Esophagus squamous epithelium (tissue), 5 donors: ENCODE measurements at regions not wholly inside any gene's neighbourhood (a gene's known extent, or its start where the extent isn't known, plus 50 kb on each side); places are given as distances from the start of the nearest gene placed in this dataset.

ENCODE experiments used
- DNase-seq: peaks from one replicate; lab custom pipeline; 2025; lab: John Stamatoyannopoulos, UW
- H3K27ac ChIP-seq, 4 donors: fragments of 200-600 bp; sonication (generic); one replicate each; pipeline ENCODE4 v1.5.1; 2016 to 2019; ENCODE audit warnings: mild to moderate bottlenecking in 1 of 4
- H3K27me3 ChIP-seq, 4 donors: fragments of 200-600 bp; sonication (generic); 1 replicate in 3 of 4; 2 replicates in 1 of 4; pipeline versions ENCODE4 v1.5.1 to v1.6.0; 2017 to 2021; ENCODE audit warnings: antibody characterized with exemption in 1 of 4
- H3K36me3 ChIP-seq, 3 donors: fragments of 200-600 bp; sonication (generic); one replicate each; pipeline ENCODE4 v1.5.1; 2016 to 2019
- H3K4me1 ChIP-seq, 3 donors: fragments of 200-600 bp; sonication (generic); one replicate each; pipeline ENCODE4 v1.5.1; 2017 to 2019
- H3K4me3 ChIP-seq, 4 donors: fragments of 200-600 bp; sonication (generic); 1 replicate in 3 of 4; 2 replicates in 1 of 4; pipeline ENCODE4 v1.5.1; 2016 to 2019; ENCODE audit warnings: mild to moderate bottlenecking in 2 of 4, moderate library complexity in 1 of 4
- H3K9me3 ChIP-seq, 3 donors: fragments of 200-600 bp; sonication (generic); one replicate each; pipeline ENCODE4 v1.5.1; 2016 to 2019
- CTCF ChIP-seq, 6 experiments: fragments of 450-650 bp in 4 of 6; fragments of 200-600 bp in 2 of 6; sonication (generic) in 2 of 6; IDR thresholded peaks; one replicate each; pipeline ENCODE4 v1.5.1; 2016 to 2019; ENCODE audit warnings: antibody characterized with exemption in 6 of 6, mild to moderate bottlenecking in 4 of 6, moderate library complexity in 4 of 6
- POLR2A ChIP-seq, 4 donors: fragments of 450-650 bp; IDR thresholded peaks; one replicate each; pipeline ENCODE4 v1.6.1; 2017; ENCODE audit warnings: antibody characterized with exemption in 4 of 4, mild to moderate bottlenecking in 4 of 4, moderate library complexity in 3 of 4
- WGBS, 2 donors: methylation state at CpG; one replicate each; pipeline ENCODE4 v1.1.5; 2018; 5-methylcytosine and 5-hydroxymethylcytosine counted together
- intact Hi-C: fragments of 100-400 bp; cut with DNase I; formaldehyde crosslinking; loops from one replicate; pipeline ENCODE4 v1.15.0; 2022
- donor health status: DM: yes; HTN: yes; CAD: no.

DNA sequence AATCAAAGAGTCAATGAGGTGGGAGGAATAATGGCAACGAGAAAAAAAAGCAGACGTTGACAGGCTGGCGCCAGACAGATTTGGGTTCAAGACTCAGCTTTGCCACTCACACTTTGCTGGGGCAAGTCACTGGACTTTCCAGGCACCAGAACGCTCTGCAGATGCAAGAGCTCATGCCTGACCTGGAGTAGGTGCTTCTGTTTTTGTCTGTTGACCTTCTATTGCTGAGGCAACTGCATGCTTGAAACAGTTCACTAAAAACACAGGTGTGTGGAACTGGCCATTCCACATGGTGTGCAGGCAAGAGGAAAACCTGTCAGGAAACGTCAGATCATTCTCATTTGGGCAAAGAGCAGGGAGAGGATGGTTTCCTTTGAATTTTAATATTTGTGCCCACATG, 161.2 kb upstream of the SMIM23 start:
- Histone ChIP-seq H3K27me3 (peaks cover 0 to 62% (median 0%) of the 10 kb centered on the region in 4 donors), H3K9me3 (no peaks in the 10 kb centered on the region), H3K4me1 (peaks cover 0 to 3% (median 0%) of the 10 kb centered on the region in 3 donors), H3K4me3 (no peak overlapping the region), H3K27ac (no peak overlapping the region), H3K36me3 (no peaks in the 10 kb centered on the region)
- no peak for DNase-seq
- intact Hi-C loops, result no loop called here
- TF ChIP-seq CTCF (IDR thresholded peaks at IDR 0.05), result no peak
- no peak for TF ChIP-seq POLR2A (IDR thresholded peaks at IDR 0.05)
- 24 to 31% methylated on average over 5 of the region's 5 CpGs for WGBS, 2 donors

GRCh38 chr5:171625646-171626045, 160.0 kb upstream of the SMIM23 start:
- WGBS, 2 donors, result 81 to 87% methylated on average over 9 to 10 of the region's 10 CpGs
- DNase-seq, result no peak

DNA sequence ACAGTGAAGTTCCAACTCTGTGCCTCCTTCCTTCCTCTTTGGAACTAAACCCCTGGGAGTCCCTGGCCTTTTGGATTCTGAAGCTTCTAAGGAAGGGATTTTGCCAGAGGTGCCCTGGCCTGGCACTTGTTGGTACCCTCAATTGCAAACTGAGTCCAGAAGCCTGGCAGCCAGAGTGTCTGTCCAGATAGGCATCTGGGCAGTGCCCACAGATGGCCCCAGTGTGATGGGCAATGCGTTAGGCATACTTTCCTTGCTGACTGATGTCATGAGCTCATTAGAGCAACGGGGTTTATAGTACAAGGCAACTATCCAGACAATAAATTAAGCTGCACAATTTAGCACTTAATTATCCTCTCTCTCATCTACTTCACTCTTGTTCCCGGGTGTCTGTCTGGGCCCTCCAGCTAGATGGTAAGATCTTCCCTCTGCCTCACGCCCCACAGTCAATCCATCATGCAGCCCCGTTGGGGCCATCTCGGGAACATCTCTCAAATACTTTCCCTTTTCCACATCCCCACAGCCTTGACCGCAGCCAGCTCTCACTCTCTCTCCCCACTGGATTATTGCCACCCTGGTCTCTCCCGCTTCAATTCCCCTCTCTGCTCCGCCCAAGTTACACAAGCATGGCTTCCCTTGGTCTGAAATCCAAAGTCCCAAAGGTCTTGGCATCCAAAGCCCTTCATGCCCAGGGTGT, 157.5 kb upstream of the SMIM23 start:
- Histone ChIP-seq H3K9me3 (no peaks in the 10 kb centered on the region), H3K36me3 (no peaks in the 10 kb centered on the region), H3K4me3 (no peak overlapping the region), H3K27ac (no peak overlapping the region), H3K27me3 (peaks cover 0 to 82% (median 0%) of the 10 kb centered on the region in 4 donors), H3K4me1 (peaks cover 0 to 13% (median 3%) of the 10 kb centered on the region in 3 donors)
- no peak for DNase-seq
- TF ChIP-seq CTCF (IDR thresholded peaks at IDR 0.05) (no peak), POLR2A (IDR thresholded peaks at IDR 0.05) (no peak)
- intact Hi-C loops, result no loop called here
- WGBS, 2 donors, result 35 to 68% methylated on average over 7 to 9 of the region's 9 CpGs

More at GRCh38 chr5:171625646-171626045, 160.0 kb upstream of the SMIM23 start:
- Histone ChIP-seq H3K36me3 (no peaks in the 10 kb centered on the region), H3K4me1 (peaks cover 0 to 13% (median 3%) of the 10 kb centered on the region in 3 donors), H3K9me3 (no peaks in the 10 kb centered on the region), H3K27ac (no peak overlapping the region), H3K27me3 (peaks cover 0 to 64% (median 0%) of the 10 kb centered on the region in 4 donors), H3K4me3 (no peak overlapping the region)
- intact Hi-C loops, result no loop called here
- TF ChIP-seq CTCF (IDR thresholded peaks at IDR 0.05) (no peak), POLR2A (IDR thresholded peaks at IDR 0.05) (no peak)

DNA sequence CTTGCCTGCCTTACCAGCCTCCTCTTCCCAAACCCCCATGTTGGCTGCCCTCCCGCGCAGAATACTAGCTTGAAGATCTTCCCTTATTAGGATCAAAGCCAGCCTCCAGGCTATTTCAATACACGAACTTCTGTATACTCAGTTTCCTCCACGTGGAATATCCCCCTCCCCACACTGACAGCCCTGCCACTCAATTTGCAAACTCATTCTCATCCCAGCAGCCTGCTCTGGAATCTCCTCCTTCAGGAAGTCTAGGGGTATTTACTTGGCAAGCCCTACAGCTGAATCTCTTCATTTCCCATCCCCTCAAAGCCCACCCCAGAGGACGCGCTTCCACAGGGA, 157.0 kb upstream of the SMIM23 start:
- Histone ChIP-seq H3K36me3 (no peaks in the 10 kb centered on the region), H3K4me1 (peaks cover 0 to 13% (median 3%) of the 10 kb centered on the region in 3 donors), H3K4me3 (no peak overlapping the region), H3K27me3 (peaks cover 0 to 85% (median 0%) of the 10 kb centered on the region in 4 donors), H3K27ac (no peak overlapping the region), H3K9me3 (no peaks in the 10 kb centered on the region)
- TF ChIP-seq CTCF (IDR thresholded peaks at IDR 0.05) (no peak), POLR2A (IDR thresholded peaks at IDR 0.05) (no peak)
- intact Hi-C loops, result no loop called here
- 44 to 51% methylated on average over 6 of the region's 6 CpGs for WGBS, 2 donors
- no peak for DNase-seq

- Histone ChIP-seq H3K36me3 (no peaks in the 10 kb centered on the region), H3K4me1 (peaks cover 0 to 13% (median 3%) of the 10 kb centered on the region in 3 donors), H3K9me3 (no peaks in the 10 kb centered on the region), H3K4me3 (no peak overlapping the region), H3K27me3 (peaks cover 0 to 86% (median 0%) of the 10 kb centered on the region in 4 donors), H3K27ac (no peak overlapping the region)
- intact Hi-C loops, result no loop called here
- DNase-seq, result no peak
- TF ChIP-seq CTCF (IDR thresholded peaks at IDR 0.05), result no peak
- no peak for TF ChIP-seq POLR2A (IDR thresholded peaks at IDR 0.05)
- WGBS, 2 donors, result 17 to 18% methylated on average over 5 to 6 of the region's 7 CpGs
Observed at GRCh38 chr5:171629221-171629620, 156.4 kb upstream of the SMIM23 start.
